HG03139 (cell line): ENCODE measurements at regions not wholly inside any gene's neighbourhood (a gene's known extent, or its start where the extent isn't known, plus 50 kb on each side); places are given as distances from the start of the nearest gene placed in this dataset.

Source experiments
- ATAC-seq: cut with Tn5 transposase; IDR thresholded peaks from one replicate; pipeline ENCODE4 v1.9.1; 2021; ENCODE audit not compliant: unreplicated experiment

- no peak for ATAC-seq
These were observed 51.8 kb upstream of the CASZ1 start for GRCh38 chr1:10848109-10848684.

GRCh38 chr1:10850026-10850425, 53.6 kb upstream of the CASZ1 start:
- ATAC-seq = no peak

- no peak for ATAC-seq
These were observed 54.9 kb upstream of the CASZ1 start for GRCh38 chr1:10851024-10852013.

GRCh38 chr1:10852018-10852417, 55.6 kb upstream of the CASZ1 start:
- ATAC-seq = no peak

GRCh38 chr1:10852486-10852885, 56.0 kb upstream of the CASZ1 start:
- ATAC-seq = no peak

- no peak for ATAC-seq
These were observed 56.6 kb upstream of the CASZ1 start for GRCh38 chr1:10852998-10853520.

- no peak for ATAC-seq
These were observed 57.3 kb upstream of the CASZ1 start for GRCh38 chr1:10853701-10854100.

GRCh38 chr1:10854856-10855459, 58.5 kb upstream of the CASZ1 start:
- no peak for ATAC-seq

- no peak for ATAC-seq
These were observed 59.8 kb upstream of the CASZ1 start for GRCh38 chr1:10856176-10856683.

GRCh38 chr1:10856863-10857598, 60.6 kb upstream of the CASZ1 start:
- ATAC-seq = no peak

GRCh38 chr1:10857687-10858086, 61.2 kb upstream of the CASZ1 start:
- ATAC-seq = no peak

- no peak for ATAC-seq
These were observed 63.8 kb upstream of the CASZ1 start for GRCh38 chr1:10860218-10860617.

- no peak for ATAC-seq
These were observed 64.2 kb upstream of the CASZ1 start for GRCh38 chr1:10860682-10861081.

GRCh38 chr1:10861822-10862221, 65.4 kb upstream of the CASZ1 start:
- ATAC-seq = no peak

- ATAC-seq = no peak
These were observed 66.4 kb upstream of the CASZ1 start for GRCh38 chr1:10862743-10863335.

GRCh38 chr1:10863886-10864285, 67.4 kb upstream of the CASZ1 start:
- no peak for ATAC-seq

- ATAC-seq = no peak
These were observed 68.3 kb upstream of the CASZ1 start for GRCh38 chr1:10864776-10865175.

- ATAC-seq = no peak
These were observed 69.3 kb upstream of the CASZ1 start for GRCh38 chr1:10865518-10866320.

- no peak for ATAC-seq
These were observed 70.1 kb upstream of the CASZ1 start for GRCh38 chr1:10866321-10867093.
